KMS-11 (cell line): ENCODE measurements at regions not wholly inside any gene's neighbourhood (a gene's known extent, or its start where the extent isn't known, plus 50 kb on each side); places are given as distances from the start of the nearest gene placed in this dataset.

Experiments used
- H2AFZ ChIP-seq: fragments of 200-600 bp; sonication (generic); 2 replicates; pipeline ENCODE4 v1.6.1; 2016; ENCODE audit warnings: antibody characterized with exemption, mixed run types, low read depth
- H3K27ac ChIP-seq: fragments of 200-600 bp; sonication (generic); 2 replicates; pipeline ENCODE4 v1.6.1; 2016; ENCODE audit warnings: mild to moderate bottlenecking, mixed run types
- H3K27me3 ChIP-seq: fragments of 200-600 bp; sonication (generic); 2 replicates; pipeline ENCODE4 v1.6.1; 2017; ENCODE audit warnings: mild to moderate bottlenecking, low read depth, mixed run types, moderate library complexity; ENCODE audit not compliant: insufficient read depth
- H3K36me3 ChIP-seq: fragments of 200-600 bp; sonication (generic); 2 replicates; pipeline ENCODE4 v1.6.1; 2017; ENCODE audit warnings: mild to moderate bottlenecking, mixed run types; ENCODE audit not compliant: insufficient read depth
- H3K4me1 ChIP-seq: fragments of 200-600 bp; sonication (generic); 2 replicates; pipeline ENCODE4 v1.6.1; 2016; ENCODE audit warnings: mild to moderate bottlenecking, low read depth, mixed run types; ENCODE audit not compliant: poor library complexity, severe bottlenecking
- H3K4me2 ChIP-seq: fragments of 200-600 bp; sonication (generic); 2 replicates; pipeline ENCODE4 v1.7.0; 2016; ENCODE audit warnings: mild to moderate bottlenecking, mixed run types
- H3K4me3 ChIP-seq: fragments of 200-600 bp; sonication (generic); IDR thresholded peaks from 2 replicates; pipeline ENCODE4 v1.6.1; 2017; ENCODE audit warnings: low read depth, low read length, mixed read lengths; ENCODE audit not compliant: insufficient read depth
- H3K79me2 ChIP-seq: fragments of 200-600 bp; sonication (generic); 2 replicates; pipeline ENCODE4 v1.6.1; 2016; ENCODE audit warnings: low read depth, mixed run types; ENCODE audit not compliant: insufficient read depth
- H3K9ac ChIP-seq: fragments of 200-600 bp; sonication (generic); 2 replicates; pipeline ENCODE4 v1.6.1; 2016; ENCODE audit warnings: mild to moderate bottlenecking, mixed run types
- H4K20me1 ChIP-seq: fragments of 200-600 bp; sonication (generic); 2 replicates; pipeline ENCODE4 v1.6.1; 2016; ENCODE audit warnings: mild to moderate bottlenecking, mixed run types; ENCODE audit not compliant: insufficient read depth
- TF ChIP-seq, protein P1 (sequence below): fragments of 200-600 bp; sonication (generic); conservative IDR thresholded peaks from 2 replicates; pipeline ENCODE4 v1.6.1; 2017; ENCODE audit warnings: low read depth, mild to moderate bottlenecking, antibody characterized with exemption, low read length, moderate library complexity, mixed read lengths

DNA sequence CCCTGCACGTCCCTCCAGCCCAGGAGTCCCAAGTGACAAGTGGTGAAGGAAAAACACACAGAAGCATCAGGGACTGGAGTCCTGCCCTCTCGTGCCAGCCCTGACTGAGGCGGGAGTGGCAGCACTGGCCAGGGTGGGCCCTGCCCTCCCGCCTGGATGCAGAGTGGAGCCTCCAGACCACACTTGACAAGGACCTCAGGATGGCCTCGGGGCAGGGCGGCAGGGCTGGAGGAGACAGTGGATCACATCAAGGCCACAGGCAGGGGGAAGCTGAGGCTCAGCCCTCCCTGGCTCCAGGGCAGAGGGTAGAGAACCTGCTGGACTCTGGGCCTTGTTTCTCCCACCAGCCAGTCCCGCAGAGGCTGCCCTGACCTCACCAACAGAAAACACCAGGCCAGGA lies 128.8 kb upstream of the CDH4 start:
- H3K9ac ChIP-seq = no peak overlapping the region
- TF ChIP-seq, protein P1, sequence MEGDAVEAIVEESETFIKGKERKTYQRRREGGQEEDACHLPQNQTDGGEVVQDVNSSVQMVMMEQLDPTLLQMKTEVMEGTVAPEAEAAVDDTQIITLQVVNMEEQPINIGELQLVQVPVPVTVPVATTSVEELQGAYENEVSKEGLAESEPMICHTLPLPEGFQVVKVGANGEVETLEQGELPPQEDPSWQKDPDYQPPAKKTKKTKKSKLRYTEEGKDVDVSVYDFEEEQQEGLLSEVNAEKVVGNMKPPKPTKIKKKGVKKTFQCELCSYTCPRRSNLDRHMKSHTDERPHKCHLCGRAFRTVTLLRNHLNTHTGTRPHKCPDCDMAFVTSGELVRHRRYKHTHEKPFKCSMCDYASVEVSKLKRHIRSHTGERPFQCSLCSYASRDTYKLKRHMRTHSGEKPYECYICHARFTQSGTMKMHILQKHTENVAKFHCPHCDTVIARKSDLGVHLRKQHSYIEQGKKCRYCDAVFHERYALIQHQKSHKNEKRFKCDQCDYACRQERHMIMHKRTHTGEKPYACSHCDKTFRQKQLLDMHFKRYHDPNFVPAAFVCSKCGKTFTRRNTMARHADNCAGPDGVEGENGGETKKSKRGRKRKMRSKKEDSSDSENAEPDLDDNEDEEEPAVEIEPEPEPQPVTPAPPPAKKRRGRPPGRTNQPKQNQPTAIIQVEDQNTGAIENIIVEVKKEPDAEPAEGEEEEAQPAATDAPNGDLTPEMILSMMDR = no peak
- H3K4me3 ChIP-seq = no peak overlapping the region
- no peaks in the 10 kb centered on the region for H3K79me2 ChIP-seq
- no peaks in the 10 kb centered on the region for H3K36me3 ChIP-seq
- no peaks in the 10 kb centered on the region for H3K27me3 ChIP-seq
- H2AFZ ChIP-seq = no peak overlapping the region
- H3K4me1 ChIP-seq = no peaks in the 10 kb centered on the region
- H3K4me2 ChIP-seq = no peak overlapping the region
- H3K27ac ChIP-seq = no peak overlapping the region
- H4K20me1 ChIP-seq = no peaks in the 10 kb centered on the region

DNA sequence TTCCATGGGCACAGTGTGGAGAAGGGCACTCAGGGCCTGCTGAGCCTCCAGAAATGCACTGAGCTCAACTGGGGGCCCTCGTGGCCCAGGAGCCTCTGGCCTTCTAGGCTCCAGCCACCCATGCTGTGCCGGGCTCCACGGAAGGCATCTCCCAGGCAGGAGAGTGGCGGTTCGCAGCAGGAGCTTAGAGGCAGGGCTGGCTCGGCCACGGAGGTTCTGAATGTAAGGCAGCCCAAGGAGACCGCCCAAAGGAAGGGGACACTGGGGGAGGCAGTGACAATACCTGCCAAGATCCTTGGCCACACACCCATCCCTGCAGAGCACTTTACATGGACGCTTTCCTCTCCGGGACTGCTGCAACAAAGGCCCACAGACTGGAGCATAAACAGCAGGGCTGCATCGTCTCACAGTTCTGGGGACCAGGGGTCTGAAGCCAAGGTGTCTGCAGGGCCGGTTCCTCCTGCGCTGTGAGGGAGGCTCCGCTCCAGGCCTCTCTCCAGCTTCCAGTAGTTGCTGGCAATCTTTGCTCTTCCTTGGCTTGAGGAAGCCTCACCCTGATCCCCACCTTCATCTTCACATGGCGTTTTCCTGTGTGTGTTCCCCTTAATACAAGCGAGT lies 128.2 kb upstream of the CDH4 start:
- Histone ChIP-seq H3K27ac (no peak overlapping the region), H3K4me3 (no peak overlapping the region), H3K36me3 (no peaks in the 10 kb centered on the region), H3K79me2 (no peaks in the 10 kb centered on the region), H3K4me1 (no peaks in the 10 kb centered on the region), H3K27me3 (no peaks in the 10 kb centered on the region), H3K9ac (no peak overlapping the region), H2AFZ (no peak overlapping the region), H3K4me2 (no peak overlapping the region), H4K20me1 (no peaks in the 10 kb centered on the region)
- TF ChIP-seq, protein P1 = no peak

DNA sequence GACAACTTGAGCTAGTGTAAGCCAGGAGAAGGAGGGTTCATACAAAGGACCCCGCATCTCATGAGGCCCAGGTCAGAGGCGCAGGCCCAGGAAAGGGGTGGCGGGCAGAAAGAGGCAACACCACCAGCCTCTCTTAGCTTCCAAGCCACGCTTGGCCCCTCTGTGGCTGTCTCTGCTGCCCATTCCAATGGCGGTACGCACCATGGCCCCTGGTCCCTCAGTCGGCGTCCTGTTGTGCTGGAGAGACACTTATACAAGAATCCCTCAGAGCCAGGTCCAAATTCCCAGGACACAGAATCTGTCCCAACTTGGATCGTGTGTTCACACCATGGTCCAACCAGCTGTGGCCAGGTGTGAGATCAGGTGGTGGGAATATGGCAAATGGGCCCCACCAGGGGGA lies 127.0 kb upstream of the CDH4 start:
- Histone ChIP-seq H3K4me3 (no peak overlapping the region), H3K9ac (no peak overlapping the region), H3K4me2 (no peak overlapping the region), H3K4me1 (no peaks in the 10 kb centered on the region), H2AFZ (no peak overlapping the region), H3K36me3 (no peaks in the 10 kb centered on the region), H3K79me2 (no peaks in the 10 kb centered on the region), H3K27me3 (0 out of 2 replicates have a peak, but pooled peaks cover 3% of the 10 kb centered on the region), H4K20me1 (no peaks in the 10 kb centered on the region), H3K27ac (no peak overlapping the region)
- TF ChIP-seq, protein P1 = no peak

DNA sequence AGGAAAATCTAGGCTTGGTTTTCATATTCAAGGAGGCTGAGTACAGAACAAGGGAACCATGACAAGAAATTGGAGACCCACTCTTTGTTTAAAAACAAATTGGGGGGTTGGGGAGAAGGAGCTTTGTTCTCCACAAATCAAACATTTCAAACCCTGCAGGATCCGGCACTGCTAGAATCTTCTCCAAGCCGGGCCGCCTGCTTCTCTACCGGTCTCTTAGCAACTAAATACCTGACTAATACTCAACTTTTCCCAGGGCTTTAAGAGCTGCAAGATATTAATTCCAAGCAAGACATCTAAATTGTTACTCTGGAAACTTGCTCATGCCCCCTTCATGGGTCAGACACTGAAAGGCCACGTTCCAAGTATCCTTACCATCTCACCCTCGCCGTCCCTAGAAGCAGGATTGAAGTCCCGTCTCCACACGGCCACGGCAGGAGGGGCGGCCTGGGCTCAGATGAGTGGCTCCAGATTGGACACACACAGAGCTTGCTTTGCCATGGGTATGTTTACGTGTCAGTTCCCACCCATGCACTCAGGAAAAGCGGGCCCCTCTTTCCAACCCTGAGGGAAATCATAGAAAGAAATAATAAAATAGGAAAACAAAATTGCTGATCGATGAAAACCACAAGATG lies 126.4 kb upstream of the CDH4 start:
- no peak overlapping the region for H3K4me2 ChIP-seq
- H3K36me3 ChIP-seq = no peaks in the 10 kb centered on the region
- no peaks in the 10 kb centered on the region for H4K20me1 ChIP-seq
- TF ChIP-seq, protein P1 = no peak
- H3K9ac ChIP-seq = no peak overlapping the region
- no peaks in the 10 kb centered on the region for H3K4me1 ChIP-seq
- H3K79me2 ChIP-seq = no peaks in the 10 kb centered on the region
- H3K27ac ChIP-seq = no peak overlapping the region
- H3K27me3 ChIP-seq = 0 out of 2 replicates have a peak, but pooled peaks cover 3% of the 10 kb centered on the region
- no peak overlapping the region for H2AFZ ChIP-seq
- no peak overlapping the region for H3K4me3 ChIP-seq
